GM03348 (cell line): ENCODE measurements at regions not wholly inside any gene's neighbourhood (a gene's known extent, or its start where the extent isn't known, plus 50 kb on each side); places are given as distances from the start of the nearest gene placed in this dataset.
"Not testable (repeated sequence)": the region's sequence is repeated elsewhere in the genome, so short reads cannot be mapped to it uniquely, and the experiment has no call there.

Source experiments
- DNase-seq: peaks from one replicate; pipeline ENCODE4 v3.0.0; 2012; ENCODE audit warnings: low spot score

DNA sequence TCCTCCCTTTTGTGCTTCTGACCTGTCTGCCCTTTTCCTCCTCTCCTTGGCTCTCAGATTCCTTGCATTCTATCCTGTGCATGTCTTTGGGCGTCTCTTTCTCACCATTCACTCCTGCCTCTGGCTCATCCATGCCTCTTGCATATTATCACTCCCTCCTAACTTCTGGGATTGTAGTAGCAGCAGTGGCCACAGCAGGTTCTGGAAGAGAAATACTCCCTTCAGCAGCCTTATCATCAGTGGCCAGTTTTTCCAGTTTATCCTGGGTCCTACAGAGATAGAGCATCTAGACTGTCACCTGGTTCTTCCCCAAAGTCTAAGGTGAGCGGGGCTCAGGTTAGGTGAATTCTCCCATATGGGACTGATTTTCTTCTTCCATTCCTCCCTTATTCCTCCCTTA lies 354.0 kb upstream of the CCL2 start:
- DNase-seq = no peak

DNA sequence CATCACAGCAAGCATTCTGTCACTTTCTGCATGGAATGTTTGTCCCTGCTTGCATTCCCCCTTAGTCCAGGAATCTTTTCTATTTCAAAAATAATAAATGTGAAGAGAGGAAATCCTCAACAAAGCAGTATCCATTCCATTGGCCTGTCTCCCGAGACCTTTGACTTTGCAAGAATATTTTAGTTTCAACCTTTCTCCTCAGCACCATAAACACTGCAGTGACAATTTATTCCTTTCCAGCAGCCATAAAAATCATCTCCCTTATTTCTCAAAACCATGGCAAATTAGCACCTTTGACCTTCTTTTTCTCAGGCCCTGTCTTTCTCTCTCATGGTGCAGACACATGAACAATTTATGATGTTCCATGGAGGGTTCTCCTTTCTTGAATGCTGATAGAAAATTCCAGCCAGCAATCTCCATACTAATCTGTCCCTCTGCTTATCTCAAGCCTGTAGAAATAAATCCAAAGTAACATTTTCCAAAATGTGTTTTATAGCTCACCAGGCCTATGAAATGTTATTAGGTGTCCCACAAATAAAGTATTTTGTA lies 352.1 kb upstream of the CCL2 start:
- DNase-seq = no peak

DNA sequence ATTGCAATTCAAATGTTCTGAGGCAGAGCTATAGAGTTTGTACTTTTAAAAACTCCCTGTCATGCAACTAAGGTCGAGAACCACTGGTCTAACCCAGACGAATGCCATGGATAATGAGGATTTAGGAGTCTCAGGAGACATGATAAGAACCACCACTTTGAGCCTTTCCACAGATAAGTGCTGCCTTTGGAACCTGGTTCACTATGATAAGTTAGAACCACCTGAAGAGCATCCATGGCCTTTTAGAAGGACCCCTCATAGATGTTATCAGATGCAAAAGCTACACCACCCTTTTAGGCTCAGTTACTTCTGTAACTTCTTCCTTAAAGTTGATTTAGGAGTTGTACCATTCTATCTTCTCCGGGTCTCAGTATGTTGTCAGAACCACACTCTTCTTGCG lies 350.6 kb upstream of the CCL2 start:
- no peak for DNase-seq

DNA sequence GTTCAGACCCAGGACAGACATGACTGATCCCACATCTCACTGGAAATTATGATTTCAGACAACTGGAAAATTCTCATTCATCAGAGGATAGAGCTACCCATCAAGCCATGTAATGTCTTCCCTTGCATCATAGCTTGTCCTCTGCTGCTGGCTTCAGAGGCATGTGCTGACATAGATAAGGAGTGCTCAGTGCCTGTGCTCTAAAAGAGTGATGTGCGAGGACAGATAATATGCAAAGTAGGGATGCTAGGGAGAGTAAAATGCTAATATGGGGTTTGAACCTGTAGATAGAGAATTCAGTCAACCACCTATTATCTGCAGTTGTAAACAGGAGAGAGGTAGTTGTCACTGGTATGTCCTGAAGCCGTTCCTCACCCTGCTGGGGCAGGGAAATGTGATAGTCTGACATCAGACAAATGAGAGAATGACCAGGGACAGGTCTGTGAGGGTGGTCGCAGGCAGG lies 349.7 kb upstream of the CCL2 start:
- DNase-seq = no peak

DNA sequence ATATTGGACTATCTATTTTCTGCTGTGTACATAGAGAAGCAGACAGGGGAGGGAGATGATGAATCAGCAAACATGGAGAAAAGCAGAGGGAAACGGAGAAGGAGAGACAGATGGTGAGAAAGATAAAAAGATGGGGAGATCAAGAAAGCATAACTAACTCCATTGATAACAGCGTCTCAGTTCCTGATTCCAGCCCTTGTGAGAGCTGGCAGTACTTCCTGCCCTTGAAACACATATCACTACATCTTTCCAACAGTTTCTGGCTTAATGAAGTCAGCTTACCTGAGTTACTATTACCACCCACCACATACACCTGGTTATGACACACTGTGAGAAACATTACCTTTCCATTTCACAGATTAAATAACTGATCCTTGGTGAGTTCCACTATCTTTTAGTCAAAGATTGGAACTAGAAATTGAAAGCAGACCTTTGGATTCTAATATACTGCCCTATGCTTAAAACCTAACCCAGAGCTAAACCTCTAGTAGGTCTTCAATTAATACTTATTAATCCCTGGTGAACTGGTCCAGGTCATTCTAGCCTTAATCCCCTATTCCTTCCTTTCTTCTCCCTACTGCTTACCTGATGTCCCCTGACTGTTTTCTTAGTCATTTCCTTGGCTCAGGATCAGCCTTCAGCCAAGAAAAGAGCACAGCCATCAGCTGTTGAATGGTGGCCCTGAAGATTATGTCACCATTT lies 346.6 kb upstream of the CCL2 start:
- DNase-seq = no peak

DNA sequence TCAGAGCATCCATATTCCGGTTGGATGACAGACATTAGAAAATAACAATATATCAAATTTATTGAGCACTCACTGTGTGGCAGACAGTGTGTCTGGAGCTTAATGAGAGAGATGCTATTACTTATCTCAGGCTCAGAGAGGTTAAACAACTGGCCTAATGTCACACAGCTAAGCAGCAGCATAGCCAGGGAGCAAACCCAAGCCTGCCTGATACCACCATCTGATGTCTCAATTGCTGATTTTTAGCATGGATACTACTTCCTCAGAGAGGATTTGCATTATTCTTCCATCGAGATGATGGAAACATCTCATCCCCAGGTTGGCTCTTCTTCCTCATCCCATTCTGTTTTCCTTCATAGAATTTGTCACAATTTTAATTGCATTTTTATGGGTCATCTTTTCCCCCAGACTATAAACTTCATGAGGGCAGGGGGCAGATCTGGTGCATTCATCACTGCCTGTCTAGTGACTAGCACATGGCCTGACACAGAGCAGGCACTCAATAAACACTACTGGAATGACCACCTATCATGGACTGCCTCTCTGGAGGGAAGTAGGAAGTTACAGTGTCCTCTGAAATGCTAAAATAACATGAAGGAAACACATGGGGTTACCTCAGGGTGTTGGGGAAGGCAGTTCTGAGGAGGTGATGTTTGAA lies 344.8 kb upstream of the CCL2 start:
- DNase-seq = no peak

DNA sequence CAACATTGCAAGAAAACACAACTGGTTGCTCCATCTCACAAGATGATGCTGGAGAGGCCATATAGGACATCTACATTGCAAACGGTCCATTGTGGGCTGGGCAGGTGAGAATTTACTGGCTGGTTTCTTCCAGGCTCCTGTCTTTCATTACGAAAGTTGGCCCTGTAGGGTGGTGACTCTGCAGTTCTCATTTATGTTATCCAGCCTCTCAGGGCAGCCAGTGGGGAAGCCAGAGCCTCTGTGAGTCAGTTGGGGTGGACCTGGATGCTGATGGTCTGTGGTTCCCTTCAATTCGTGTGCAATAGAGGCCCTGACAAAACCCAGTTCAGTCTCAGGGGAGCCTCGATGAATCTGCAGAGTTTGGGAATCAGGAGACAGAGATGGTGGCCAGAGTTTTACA lies 341.0 kb upstream of the CCL2 start:
- no peak for DNase-seq

DNA sequence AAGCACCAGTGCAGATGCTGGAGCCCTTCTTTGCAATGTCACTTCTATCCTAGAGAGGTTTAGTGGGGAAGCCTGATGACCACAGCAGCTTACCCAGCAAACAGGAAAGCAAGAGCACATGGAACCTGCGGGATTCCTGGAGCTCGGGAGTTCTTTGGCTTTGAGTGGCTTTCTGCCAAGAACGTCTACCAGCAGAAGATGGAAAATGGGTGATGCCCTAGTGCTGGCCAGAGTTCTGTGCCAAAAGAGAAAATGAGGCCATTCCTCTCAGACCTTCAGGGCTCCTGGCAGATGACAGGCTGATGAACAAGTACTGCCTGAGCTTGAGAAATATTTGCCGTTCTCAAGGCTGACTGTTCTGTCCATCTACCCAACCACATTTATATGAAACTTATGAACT lies 332.1 kb upstream of the CCL2 start:
- no peak for DNase-seq

DNA sequence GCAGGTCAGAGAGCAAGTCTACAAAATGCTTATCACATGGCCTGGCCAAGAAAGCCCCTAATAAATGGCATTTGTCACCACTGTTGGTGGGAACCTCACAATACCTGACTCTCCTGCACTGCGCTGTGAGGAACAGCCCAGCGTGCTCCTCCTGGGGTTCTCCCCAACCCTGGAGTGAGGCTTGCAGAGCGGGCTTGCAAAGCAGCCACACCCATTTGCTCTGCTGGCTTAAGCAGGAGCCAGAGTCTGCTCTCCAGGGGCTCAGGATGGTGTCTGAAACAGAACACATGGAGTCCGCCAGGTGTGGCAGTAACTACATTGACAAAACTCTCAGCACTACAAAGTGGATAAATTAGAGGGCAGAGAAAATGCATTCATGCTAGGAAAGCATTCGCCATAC lies 331.0 kb upstream of the CCL2 start:
- DNase-seq = no peak

DNA sequence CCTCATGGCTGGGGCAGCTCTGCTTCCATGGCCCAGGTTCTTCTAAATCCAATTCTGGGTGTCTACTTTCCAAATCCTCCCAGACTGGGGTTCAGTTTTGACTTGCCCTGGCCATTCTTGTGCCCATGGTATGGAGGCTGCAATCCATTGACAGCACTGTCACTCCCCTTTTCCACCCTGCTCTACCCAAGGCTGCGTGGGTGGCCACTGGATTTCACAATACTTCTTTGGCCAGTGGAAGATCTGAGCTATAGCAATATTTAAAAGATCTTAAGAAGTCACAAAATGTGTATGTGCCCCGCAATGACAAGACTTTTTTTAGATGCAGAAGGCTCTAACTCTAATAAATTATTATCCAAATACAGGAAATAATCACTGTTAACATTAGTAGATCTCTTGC lies 329.4 kb upstream of the CCL2 start:
- no peak for DNase-seq

DNA sequence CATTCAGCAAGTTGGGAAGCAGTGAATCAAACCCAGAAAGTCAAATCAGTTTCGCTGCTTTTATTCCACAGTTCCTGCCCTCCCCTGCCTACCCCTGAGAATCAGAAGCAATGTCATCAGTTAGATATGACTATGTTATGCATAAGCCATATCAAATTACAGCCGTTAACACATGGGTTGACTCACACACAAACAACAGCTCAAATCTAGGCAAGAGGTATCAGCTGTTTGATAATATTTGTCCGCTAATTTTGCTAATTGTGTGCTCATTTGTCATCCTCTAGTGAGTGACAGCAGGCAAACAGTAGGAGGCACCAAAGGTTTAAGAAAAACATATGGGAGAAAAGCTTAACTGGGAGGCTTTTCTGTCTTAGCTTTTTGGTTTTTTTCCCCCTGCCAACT lies 327.4 kb upstream of the CCL2 start:
- peak; percentile 24 for DNase-seq

DNA sequence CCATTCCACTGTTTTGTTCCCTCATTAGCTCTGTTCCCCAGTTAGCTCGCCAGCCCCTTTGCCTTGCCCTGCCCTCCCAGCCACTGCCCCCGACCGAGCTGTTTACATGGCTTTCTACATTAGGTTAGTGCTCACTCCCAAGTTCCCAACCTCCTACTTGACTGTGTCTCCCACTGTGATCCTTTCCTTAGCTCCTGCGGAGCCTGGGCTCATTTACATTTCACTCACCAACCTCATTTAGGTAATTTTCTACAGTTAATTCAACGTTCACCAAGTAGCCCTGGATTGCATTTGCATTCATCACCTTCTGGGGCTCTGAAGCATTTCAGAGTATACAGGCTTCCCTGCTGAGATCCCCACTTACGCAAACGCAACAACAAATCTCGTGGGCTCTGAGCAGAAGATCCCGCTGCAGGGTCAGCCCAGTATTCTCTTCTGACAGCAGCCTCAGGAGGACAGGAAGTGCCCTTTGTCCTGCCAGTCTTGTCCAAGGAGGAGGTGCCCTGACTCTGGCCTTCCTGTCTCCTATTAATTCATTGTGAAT lies 325.8 kb upstream of the CCL2 start:
- DNase-seq = no peak

DNA sequence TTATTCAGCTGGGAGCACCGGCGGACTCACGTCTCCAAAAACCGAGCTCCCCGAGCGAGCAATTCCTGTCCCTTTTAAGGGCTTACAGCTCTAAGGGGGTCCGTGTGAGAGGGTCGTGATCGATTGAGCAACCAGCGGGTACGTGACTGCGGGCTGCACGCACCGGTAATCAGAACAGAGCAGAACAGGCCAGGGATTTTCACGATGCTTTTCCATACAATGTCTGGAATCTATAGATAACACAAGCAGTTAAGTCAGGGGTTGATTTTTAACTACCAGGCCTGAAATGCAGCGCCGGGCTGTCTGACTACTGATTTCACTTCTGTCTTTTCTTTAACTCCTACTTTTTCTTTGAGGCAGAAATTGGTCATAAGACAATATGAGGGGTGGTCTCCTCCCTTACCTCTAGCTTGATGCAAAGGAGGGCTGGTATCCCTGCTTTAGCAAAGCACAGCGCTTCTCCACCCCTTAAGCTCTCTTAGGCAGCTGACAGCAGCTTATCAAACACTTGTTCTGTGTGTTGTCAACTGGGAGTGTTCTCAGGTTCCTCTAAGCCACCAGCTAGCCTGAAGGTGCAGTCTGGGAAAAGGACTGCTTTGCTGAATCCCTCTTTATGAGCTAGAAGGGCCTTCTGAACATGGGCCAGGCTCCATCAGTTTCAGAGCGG lies 323.8 kb upstream of the CCL2 start:
- DNase-seq = not testable (repeated sequence)

DNA sequence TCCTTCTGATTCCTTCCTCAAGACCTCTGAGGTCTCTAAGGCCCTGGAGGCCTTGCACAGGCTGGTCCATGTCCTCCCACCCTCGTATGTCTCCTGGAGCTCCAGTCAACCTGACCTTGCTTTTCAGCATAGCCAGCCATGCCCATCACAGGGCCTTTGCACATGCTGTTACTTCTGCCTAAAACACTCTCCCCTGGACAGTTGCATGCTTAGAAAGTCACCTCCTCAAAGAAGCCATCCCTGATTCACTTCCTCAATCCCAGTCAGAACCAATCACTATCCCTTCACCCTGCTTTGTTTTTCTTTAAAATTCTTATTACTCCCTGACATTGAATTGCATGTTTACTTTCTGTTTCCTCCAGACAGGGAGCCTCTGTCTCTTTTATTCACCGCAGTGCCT lies 322.1 kb upstream of the CCL2 start:
- DNase-seq = no peak

DNA sequence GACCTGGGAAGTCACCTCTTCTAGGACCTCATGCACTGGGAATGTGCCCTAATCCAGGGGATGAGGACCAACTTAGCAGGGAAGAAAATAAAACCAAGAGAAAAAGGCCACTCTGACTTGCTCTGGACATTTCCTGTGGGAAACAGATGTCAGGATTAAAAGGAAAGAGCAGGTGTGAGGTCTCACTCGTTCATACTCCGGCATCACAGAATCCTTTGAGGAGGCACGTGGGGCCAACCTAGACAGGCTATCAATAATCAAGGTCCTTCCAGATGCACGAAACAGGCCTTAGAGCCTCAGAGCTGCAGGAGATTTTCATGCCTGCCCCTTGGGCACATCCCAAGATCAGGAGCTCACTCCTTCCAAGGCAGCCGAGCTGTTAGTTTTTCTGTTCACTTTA lies 321.5 kb upstream of the CCL2 start:
- DNase-seq = no peak

DNA sequence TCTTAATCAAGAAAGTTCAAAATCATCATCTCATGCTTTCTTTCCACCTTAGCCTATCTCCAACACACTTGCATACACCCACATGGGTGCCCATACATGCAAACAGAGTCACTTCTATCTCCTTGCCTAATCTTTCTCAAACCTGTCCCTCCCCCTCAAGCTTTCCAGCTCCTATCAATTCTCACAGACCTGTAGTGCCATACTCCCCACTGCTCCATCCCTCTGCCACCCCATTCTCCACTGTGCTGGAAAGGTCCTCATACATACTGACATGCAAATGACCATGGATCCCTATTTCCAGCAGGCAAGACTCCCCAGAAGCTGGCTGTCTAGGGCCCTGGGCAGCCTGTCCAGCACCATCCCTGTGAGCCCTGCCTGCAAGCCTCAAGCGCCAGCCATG lies 320.4 kb upstream of the CCL2 start:
- DNase-seq = no peak

DNA sequence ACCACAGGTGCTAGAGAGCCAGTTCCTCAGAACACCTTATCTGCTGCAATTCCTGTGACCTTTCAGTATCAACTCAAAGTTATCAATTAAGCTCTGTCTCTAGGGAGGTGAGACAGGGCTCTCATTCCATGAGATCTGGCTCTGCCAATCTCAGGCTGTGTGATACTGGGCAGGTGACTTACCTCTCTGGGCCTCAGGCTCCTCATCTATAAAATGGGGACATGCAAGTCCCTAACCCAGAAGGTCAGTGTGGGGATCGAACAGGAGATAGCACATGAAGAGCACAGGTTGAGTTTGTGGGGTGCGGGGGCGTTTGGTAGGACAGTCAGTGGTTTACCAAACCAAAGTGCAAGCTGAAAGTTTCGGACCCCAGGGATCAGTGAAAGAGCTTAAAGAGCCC lies 319.3 kb upstream of the CCL2 start:
- no peak for DNase-seq

DNA sequence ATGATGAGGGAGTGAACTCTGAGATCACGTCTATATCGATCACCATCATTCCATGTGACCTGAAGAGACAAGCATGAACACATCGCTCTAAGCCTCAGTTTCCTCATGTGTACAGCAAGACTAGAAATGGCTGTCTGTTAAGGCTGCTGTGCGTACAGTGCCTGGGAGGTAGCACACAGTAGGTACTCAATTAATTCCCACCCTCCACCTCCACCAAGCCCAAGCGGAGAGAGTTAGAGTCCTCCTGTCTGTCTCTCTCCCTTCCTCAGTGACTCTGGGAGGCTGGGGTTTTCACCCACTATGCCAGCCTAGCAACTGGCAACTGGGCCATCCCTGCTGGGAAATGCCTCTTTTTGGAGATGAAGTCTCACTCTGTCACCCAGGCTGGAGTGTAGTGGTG lies 318.3 kb upstream of the CCL2 start:
- no peak for DNase-seq

DNA sequence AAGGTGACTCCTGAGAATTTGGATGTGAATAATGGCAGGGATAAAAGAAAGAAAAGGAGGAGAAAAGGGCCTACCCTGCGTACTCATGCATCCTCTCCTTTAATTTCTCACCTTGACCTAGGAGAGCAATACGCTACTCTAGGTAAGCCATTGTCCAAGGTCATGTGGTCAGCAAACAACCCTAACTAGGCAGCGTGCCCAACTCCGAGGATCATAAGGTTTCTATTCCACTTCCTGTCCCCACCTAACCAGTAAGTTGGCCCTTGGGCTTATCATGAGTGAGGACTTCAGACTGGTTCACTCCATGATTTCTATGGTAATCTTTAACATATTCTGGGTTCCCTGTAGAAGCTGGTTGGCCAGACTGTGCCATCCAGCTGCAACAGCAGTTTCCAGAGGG lies 315.1 kb upstream of the CCL2 start:
- no peak for DNase-seq

DNA sequence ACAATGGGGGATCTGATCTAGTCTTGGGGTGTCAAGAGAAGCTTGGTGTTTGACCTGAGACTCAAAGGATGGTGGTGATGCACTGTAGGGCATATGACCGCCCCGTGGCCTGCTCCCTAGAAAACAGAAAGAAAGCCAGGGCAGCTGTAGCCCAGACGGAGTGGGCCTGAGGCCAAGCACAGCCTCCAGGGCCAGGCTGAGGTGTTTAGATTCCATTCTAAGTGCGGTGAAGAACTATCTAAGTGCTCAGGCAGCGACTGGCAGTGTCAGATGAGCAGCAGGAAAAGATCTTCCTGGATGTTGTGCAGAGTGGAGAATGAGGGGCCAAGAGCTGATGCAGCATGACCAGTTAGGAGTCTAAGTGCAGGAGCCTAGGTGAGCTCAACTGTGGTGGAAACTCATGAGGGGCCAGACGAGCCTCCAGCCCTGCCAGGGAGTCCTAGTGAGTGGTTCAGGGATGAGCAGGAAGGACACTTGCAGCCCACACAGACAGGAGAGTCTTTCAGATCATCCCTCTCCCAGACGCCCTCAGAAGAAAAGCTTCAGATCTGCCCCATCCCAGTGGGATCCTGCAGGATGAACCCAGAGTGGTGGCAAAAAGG lies 314.2 kb upstream of the CCL2 start:
- DNase-seq = no peak

DNA sequence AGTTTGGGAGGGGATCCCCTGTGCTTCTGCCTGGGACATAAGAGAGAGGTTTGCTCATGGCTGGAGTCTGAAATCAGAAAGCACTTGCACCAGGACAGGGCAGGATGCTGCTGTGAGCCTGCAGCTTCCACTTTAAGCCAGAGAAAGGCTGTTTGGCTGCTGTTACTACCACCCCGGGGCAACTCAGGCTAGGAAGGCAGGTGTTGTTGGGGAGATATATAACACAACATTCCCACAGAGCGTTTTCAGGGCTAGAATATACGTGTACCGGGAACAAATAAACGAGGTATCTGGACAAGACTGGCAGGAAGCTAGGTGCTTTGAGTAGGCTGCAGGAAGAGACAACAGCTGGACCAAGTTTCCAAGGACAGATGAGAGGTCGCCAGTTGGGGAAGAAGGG lies 313.3 kb upstream of the CCL2 start:
- no peak for DNase-seq

DNA sequence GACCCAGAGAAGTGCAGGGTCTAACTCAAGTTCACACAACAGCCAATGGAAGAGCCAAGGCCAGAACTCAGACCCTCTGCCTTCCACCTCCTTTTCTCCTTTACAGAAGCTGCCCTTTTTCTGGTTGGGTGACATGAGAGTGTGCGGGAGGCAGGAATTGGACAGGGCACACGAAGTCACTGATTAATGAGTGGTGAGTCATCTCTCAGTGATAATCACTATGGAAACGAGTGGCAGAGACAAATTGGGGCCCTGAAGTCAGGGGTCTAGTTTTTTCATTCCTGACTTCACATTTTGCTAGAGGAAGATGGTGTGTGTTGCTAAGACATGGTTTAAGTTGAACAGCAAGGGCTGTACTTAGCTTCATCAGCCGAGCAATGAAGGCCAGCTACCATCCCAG lies 312.7 kb upstream of the CCL2 start:
- no peak for DNase-seq

DNA sequence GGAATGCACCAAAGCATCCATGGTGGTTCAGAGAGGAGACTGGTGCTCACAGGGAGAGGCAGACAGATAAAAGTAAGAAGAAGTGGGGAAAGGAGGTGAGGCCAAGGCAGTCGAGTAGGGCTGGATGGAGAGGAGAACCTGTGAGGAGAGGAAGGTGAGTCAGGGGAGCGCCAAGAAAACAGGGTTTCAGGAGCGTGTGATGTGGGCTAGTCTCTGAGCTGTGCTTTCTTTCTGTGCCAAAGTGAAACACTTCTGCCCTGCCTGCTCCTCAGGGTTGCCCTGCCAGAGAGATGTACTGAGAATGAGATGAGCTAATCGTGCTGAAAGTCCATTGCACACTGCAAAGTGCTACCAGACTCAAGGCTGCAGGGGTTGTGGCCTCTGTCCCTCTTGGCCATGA lies 310.7 kb upstream of the CCL2 start:
- no peak for DNase-seq
